SHP77 (cell line): ENCODE measurements at regions not wholly inside any gene's neighbourhood (a gene's known extent, or its start where the extent isn't known, plus 50 kb on each side); places are given as distances from the start of the nearest gene placed in this dataset.
"Not testable (repeated sequence)": the region's sequence is repeated elsewhere in the genome, so short reads cannot be mapped to it uniquely, and the experiment has no call there.

Source experiments
- DNase-seq, 2 experiments: peaks; one replicate each; lab custom pipeline; 2025; lab: John Stamatoyannopoulos, UW

DNA sequence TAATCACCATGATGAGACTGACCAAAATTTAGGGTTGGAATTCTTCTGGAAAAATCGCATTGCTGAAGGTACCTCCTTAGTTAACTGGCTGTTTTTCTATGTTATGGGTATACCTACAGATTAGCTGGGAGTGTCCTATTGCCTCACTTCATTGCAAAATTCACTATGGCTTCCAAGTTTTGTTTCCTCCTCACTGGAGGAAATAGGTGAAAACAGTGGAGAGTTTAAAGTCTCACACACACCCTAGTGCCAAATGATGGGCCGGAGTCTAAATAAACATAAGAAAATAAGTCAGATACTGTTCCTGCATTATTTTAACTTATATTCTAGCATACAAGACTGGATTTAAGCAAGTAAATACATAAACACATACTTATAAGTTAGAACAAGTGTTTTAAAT is 98.2 kb downstream of the AHR start:
- DNase-seq: no peak

- DNase-seq: no peak
Measured at GRCh38 chr7:17401791-17402627, 103.6 kb downstream of the AHR start.

- peak in 1 of 2 experiments; percentile 14 for DNase-seq
Measured at GRCh38 chr7:17402628-17403278, 104.3 kb downstream of the AHR start.

- DNase-seq: peak; percentile 27 to 64
Measured at GRCh38 chr7:17404006-17404405, 105.6 kb downstream of the AHR start.

GRCh38 chr7:17405786-17406185 is 107.3 kb downstream of the AHR start:
- peak; percentile 66 to 84 for DNase-seq

DNA sequence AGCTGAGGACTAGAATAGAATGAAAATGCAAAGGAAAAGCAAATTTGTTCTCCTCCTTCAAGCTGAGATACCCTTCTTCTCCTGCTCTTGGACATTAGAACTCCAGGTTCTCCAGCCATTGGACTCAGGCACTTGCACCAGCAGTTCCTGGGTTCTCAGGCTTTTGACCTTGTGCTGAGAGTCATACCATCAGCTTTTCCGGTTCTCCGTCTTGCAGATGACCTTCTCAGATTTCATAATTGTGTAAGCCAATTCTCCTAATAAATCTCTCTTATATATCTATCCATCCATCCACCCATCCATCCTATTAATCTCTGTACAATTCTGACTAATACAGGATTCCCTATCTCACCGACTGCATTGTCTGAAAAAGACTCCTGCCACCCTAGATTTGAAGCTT is 108.3 kb downstream of the AHR start:
- peak; percentile 27 to 44 for DNase-seq

GRCh38 chr7:17407229-17407628 is 108.8 kb downstream of the AHR start:
- DNase-seq: no peak

DNA sequence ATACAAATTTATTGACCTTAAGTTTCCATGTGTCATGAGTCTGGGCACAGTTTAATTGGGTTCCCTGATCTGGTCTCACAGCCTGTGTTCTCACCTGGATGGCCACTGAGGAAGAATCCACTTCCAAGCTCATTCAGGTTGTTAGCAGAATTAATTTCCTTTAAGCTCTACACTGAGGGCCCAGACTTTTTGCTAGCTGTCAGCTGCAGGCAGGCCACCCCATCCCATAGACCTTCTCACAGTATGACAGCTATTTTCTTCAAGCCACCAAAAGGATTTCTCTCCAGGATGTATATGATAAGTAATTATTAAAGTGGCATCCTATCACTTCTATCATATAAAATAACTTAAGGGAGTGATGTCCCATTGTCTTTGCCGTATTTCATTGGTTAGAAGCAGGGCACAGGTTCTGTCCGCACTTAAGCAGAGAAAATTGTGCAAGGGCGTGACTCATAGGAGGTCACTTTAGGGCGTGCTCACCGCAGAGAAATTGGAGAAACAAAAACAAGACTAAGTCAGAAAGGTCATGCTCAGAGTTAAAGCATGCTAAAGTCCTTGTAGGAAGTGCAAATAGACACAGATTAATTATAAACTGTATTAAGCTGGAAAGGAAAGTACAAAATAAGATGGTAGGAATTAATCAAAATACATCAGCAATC is 109.9 kb downstream of the AHR start:
- DNase-seq: peak; percentile 28 to 75

DNA sequence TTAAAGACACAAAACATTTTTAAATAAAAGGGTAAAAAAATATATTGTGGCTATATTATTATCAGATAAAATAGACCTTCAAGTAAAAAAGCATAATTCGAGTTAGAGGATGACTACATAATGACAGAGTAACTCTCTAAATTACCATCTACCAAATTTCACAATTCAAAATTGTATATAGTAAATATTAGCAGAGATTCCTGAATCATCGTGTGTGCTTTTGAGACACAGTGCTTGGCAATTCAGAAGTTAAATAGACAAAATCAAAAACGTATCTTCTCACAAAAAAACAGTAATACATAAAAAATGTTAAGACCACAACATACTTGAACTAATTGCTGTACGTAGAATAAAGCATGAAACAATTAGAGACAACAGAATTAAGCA is 110.4 kb downstream of the AHR start:
- no peak for DNase-seq

GRCh38 chr7:17411922-17412321 is 113.5 kb downstream of the AHR start:
- no peak for DNase-seq

DNA sequence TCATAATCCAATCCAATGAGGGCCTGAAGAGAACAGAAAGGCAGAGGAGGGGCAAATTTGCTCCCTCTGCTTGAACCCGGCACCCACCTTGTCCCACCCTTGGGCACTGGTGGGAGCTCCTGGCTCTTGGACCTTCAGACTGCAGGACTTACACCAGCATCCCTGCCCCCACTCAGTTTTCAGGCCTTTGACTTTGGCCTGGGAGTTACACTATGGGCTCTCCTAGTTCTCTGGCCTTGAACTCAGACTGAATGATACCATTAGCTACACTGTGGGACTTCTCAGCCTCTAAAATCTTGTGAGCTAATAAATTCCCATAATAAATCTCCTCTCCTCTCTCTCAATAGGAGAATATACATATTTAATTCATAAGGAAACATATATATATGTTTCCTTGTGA is 114.4 kb downstream of the AHR start:
- no peak for DNase-seq

- no peak for DNase-seq
Measured at GRCh38 chr7:17415955-17416354, 117.5 kb downstream of the AHR start.

GRCh38 chr7:17420308-17421015 is 122.0 kb downstream of the AHR start:
- not testable (repeated sequence) for DNase-seq

DNA sequence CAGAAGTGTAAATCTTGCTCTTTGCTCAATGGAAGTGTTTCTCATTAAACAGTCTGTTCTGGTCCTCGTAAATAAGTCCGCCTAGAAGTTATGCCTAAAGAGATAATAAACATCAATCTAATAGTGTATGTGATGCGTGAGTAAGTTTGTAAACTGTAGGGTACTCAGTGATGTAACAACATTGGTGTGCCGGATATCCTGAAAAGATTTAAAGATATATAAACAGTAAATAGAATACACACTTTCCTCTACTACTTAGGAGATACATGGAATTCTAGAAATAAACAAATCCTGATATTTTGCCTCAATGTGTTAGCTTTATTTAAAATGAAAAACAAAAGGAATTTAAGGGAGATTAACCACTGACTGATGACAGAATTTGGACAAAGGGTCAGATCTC is 123.5 kb downstream of the AHR start:
- no peak for DNase-seq

- DNase-seq: no peak
Measured at GRCh38 chr7:17422966-17423365, 124.5 kb downstream of the AHR start.

DNA sequence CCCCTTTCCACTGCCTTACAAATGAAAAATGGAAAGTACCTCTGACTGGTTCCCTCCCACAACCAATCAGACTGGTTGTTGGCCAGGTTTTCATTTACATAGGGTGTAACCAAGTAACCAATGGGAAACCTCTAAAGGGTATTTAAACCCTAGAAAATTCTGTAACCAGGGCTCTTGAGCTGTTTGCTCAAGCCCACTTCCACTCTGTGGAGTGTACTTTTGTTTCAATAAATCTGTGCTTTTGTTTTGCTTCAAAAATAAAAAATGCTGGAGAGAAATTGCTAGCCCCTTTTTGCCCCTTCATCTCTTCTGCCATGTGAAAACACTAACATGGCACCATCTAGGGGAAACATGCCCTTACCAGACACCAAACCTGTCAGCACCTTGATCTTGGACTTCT is 129.5 kb downstream of the AHR start:
- no peak for DNase-seq

DNA sequence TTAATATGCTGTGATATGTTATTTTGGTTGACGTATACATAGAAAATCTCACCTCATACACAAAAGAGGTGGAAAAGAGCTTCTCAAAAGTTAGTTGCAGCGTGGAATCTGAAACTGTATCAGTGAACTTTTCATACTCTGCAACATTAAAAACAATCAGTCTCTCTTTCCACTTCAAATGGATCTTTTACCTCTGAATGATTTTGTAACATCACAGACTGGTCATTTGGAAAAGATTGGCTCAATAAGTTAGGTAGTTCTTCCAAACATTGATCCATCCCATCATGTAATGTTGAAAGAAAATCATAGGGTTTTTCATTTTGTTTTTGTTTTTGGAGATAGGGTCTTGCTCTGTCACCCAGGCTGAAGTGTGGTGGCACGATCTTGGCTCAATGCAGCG is 131.1 kb downstream of the AHR start:
- no peak for DNase-seq

DNA sequence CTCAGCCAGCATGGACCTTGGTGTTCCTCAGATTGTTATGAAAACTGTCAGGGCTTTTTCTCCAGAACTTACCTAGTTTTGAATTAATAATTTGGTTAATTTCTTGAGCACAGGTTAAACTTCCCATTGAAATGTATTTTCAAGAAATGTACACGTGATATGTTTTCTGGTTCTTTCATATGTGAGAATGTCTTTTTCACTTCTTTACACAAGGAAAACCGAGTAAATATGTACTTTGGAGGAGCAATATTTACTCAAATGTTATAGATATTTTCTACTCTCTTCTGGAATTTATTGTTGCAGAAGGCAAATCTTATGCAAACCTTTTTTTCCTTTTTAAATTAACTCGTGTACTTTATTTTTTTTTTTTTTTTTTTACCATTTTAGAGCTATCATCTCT is 134.3 kb downstream of the AHR start:
- no peak for DNase-seq

DNA sequence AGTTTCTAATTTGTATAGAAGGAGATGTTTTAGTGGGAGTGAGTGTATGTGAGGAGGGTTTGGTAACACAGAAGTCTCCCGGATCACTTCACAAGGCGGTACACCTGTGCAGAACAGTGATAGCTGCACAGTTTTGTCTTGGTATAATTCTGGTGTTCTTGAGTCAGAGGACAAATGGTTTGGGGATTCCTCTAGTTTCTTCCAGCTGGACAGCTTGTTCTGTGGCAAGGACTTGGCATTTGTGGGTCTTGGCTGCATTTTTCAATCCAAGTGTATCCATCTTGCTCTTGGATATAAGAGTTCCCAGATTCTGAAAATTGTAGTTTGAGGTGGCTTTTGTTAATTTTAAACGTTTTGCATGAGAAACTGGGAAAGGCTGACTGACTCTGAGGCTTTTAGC is 135.7 kb downstream of the AHR start:
- no peak for DNase-seq

DNA sequence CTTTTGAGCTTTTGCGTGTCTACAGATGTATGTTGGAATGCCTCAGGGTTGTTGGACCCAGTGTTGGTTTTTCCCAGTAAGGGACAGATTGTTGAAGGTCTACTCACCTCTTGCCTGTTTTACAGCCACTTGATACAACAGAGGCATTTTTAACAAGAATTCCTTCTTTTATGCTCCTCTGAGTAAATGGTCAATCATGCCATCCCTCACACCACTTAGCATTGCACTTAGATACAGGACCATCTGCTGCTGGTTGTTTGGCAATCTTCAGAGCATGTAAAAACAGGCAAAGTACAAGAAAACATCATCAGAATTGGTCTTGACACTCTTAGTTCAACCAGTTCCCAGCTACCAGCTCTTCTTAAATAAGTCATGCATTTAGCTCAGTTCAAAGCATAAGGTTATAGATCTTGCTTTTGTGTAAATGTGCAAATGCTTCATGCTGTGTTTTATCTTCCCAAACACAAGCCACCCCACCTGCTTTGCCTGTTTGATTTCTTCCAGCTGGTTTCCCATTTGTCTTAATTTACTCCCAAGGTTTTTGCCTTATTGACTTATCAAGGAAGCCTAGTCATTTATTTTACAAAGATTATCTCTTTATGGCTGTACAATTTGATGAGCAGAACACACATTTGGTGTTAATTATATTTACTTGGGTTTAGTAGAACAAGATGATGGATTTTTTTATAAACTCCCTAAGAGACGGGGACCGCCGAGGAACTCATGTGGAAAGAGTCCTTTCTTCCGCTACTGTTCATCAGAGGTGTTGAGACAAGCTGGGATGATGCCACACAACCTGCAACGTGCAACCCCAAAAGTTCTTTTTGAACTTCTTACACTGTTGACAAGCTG is 136.6 kb downstream of the AHR start:
- no peak for DNase-seq

DNA sequence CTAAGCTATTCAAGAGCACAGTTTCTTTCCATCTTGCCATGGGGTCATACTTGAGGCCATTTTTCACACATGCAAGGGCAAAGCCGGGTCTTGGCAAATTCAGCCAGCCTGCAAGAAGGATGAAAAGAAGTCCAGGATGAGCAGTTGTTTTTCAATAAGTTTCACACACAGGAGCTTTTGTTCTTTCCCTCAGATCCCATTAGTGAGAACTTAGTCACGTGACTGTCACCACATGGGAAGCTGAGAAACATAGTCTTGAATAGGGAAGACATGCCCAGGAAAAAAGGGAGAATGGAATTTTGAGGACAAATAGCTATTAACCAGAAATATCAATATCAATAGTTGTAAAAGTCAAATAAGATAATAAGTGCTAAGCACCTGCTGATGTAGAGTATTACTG is 137.7 kb downstream of the AHR start:
- no peak for DNase-seq

GRCh38 chr7:17437586-17437985 is 139.1 kb downstream of the AHR start:
- DNase-seq: no peak
